GM12891 (cell line): ENCODE measurements at regions not wholly inside any gene's neighbourhood (a gene's known extent, or its start where the extent isn't known, plus 50 kb on each side); places are given as distances from the start of the nearest gene placed in this dataset.

ENCODE experiments used
- DNase-seq: peaks from one replicate; pipeline ENCODE4 v3.0.0; 2011; ENCODE audit warnings: low spot score; ENCODE audit not compliant: insufficient read length
- FAIRE-seq: peaks from 2 replicates; lab custom pipeline; 2011; peaks lifted over from hg19 to GRCh38; lab: Jason Lieb, UNC
- PAX5 ChIP-seq: IDR thresholded peaks from 2 replicates; pipeline ENCODE4 v1.6.1; 2011; ENCODE audit warnings: low read length, moderate library complexity, mild to moderate bottlenecking; ENCODE audit not compliant: insufficient read depth, severe bottlenecking
- POLR2A ChIP-seq: IDR thresholded peaks from 2 replicates; pipeline ENCODE4 v1.6.1; 2011; ENCODE audit warnings: low read depth, low read length, control low read depth
- POLR2AphosphoS5 ChIP-seq: IDR thresholded peaks from 2 replicates; pipeline ENCODE4 v1.6.1; 2011; ENCODE audit warnings: low read depth, low read length, control low read depth
- POU2F2 ChIP-seq: IDR thresholded peaks from 2 replicates; pipeline ENCODE4 v1.6.1; 2011; ENCODE audit warnings: low read depth, mild to moderate bottlenecking, control low read depth, low read length, moderate library complexity
- SPI1 ChIP-seq: IDR thresholded peaks from 2 replicates; pipeline ENCODE4 v1.6.1; 2011; ENCODE audit warnings: low read depth, low read length, control low read depth
- TAF1 ChIP-seq: IDR thresholded peaks from 2 replicates; pipeline ENCODE4 v1.6.1; 2011; ENCODE audit warnings: low read depth, low read length, control low read depth

- FAIRE-seq (no peak), DNase-seq (no peak)
- TF ChIP-seq POU2F2 (no peak), PAX5 (no peak), TAF1 (no peak), POLR2A (no peak), POLR2AphosphoS5 (no peak), SPI1 (no peak)
Measured at GRCh38 chr16:5378531-5378930, 280.9 kb upstream of the EEF2KMT start.

GRCh38 chr16:5377280-5377898 is 279.8 kb upstream of the EEF2KMT start:
- DNase-seq: no peak
- FAIRE-seq: no peak

GRCh38 chr16:5374184-5374583 is 276.6 kb upstream of the EEF2KMT start:
- no peak for TF ChIP-seq SPI1
- DNase-seq (no peak), FAIRE-seq (no peak)

More at GRCh38 chr16:5377280-5377898, 279.8 kb upstream of the EEF2KMT start:
- TF ChIP-seq TAF1 (no peak), SPI1 (no peak), POLR2A (no peak), POLR2AphosphoS5 (no peak), PAX5 (no peak), POU2F2 (no peak)

- no peak for TF ChIP-seq POU2F2
- TF ChIP-seq SPI1: no peak
- TF ChIP-seq POLR2A: no peak
- TF ChIP-seq PAX5: no peak
- TF ChIP-seq POLR2AphosphoS5: no peak
- TF ChIP-seq TAF1: no peak
- DNase-seq: no peak
- FAIRE-seq: no peak
Measured at GRCh38 chr16:5367951-5368350, 270.4 kb upstream of the EEF2KMT start.

GRCh38 chr16:5366126-5366525 is 268.5 kb upstream of the EEF2KMT start:
- TF ChIP-seq SPI1 (no peak), TAF1 (no peak), POLR2AphosphoS5 (no peak), POLR2A (no peak), POU2F2 (no peak), PAX5 (no peak)
- DNase-seq (no peak), FAIRE-seq (no peak)

GRCh38 chr16:5364186-5364585 is 266.6 kb upstream of the EEF2KMT start:
- DNase-seq (no peak), FAIRE-seq (no peak)
- TF ChIP-seq SPI1: no peak
- TF ChIP-seq POLR2AphosphoS5: no peak
- no peak for TF ChIP-seq PAX5
- TF ChIP-seq POLR2A: no peak
- no peak for TF ChIP-seq TAF1
- TF ChIP-seq POU2F2: no peak

- no peak for FAIRE-seq
- TF ChIP-seq TAF1 (no peak), POLR2A (no peak), SPI1 (no peak), PAX5 (no peak), POLR2AphosphoS5 (no peak)
- no peak for DNase-seq
Measured at GRCh38 chr16:5361322-5361721, 263.7 kb upstream of the EEF2KMT start.

GRCh38 chr16:5354645-5355044 is 257.1 kb upstream of the EEF2KMT start:
- TF ChIP-seq POU2F2: no peak
- no peak for TF ChIP-seq SPI1
- TF ChIP-seq POLR2A: no peak
- no peak for TF ChIP-seq POLR2AphosphoS5
- TF ChIP-seq TAF1: no peak
- TF ChIP-seq PAX5: no peak
- FAIRE-seq: no peak
- DNase-seq: no peak

GRCh38 chr16:5349670-5350517 is 252.3 kb upstream of the EEF2KMT start:
- DNase-seq: no peak
- TF ChIP-seq SPI1 (no peak), PAX5 (no peak), TAF1 (no peak), POLR2AphosphoS5 (no peak), POLR2A (no peak), POU2F2 (no peak)
- FAIRE-seq: no peak

GRCh38 chr16:5349101-5349500 is 251.5 kb upstream of the EEF2KMT start:
- FAIRE-seq: no peak
- DNase-seq: no peak
- no peak for TF ChIP-seq POU2F2
- no peak for TF ChIP-seq POLR2AphosphoS5
- TF ChIP-seq SPI1: no peak
